ENCODE measurements at regions not wholly inside any gene's neighbourhood (a gene's known extent, or its start where the extent isn't known, plus 50 kb on each side); places are given as distances from the start of the nearest gene placed in this dataset.
A peak's percentile ranks its signal among the peaks of the same experiment; 100 is the strongest.

GRCh38 chr6:209432-210103, 82.7 kb upstream of the DUSP22 start:
- no peak for DNase-seq (ENCODE audit: low spot score)

- DNase-seq (ENCODE audit: low spot score), result no peak
Measured at GRCh38 chr6:210104-210456, 82.2 kb upstream of the DUSP22 start.

- no peak for DNase-seq (ENCODE audit: low spot score)
Measured at GRCh38 chr6:210778-211374, 81.4 kb upstream of the DUSP22 start.

GRCh38 chr6:211871-212497, 80.3 kb upstream of the DUSP22 start:
- DNase-seq (ENCODE audit: low spot score), result no peak

- no peak for DNase-seq (ENCODE audit: low spot score)
Measured at GRCh38 chr6:213284-213683, 79.0 kb upstream of the DUSP22 start.

GRCh38 chr6:214428-214827, 77.9 kb upstream of the DUSP22 start:
- no peak for DNase-seq (ENCODE audit: low spot score)

- peak; percentile 8 for DNase-seq (ENCODE audit: low spot score)
Measured at GRCh38 chr6:215335-216034, 76.8 kb upstream of the DUSP22 start.

- DNase-seq (ENCODE audit: low spot score), result peak; percentile 6
Measured at GRCh38 chr6:217048-217659, 75.1 kb upstream of the DUSP22 start.

GRCh38 chr6:218153-219018, 73.9 kb upstream of the DUSP22 start:
- no peak for DNase-seq (ENCODE audit: low spot score)

- DNase-seq (ENCODE audit: low spot score), result no peak
Measured at GRCh38 chr6:219019-219570, 73.2 kb upstream of the DUSP22 start.

- DNase-seq (ENCODE audit: low spot score), result no peak
Measured at GRCh38 chr6:219641-220198, 72.6 kb upstream of the DUSP22 start.

- no peak for DNase-seq (ENCODE audit: low spot score)
Measured at GRCh38 chr6:220312-220711, 72.0 kb upstream of the DUSP22 start.

- DNase-seq (ENCODE audit: low spot score), result no peak
Measured at GRCh38 chr6:220721-221475, 71.4 kb upstream of the DUSP22 start.

GRCh38 chr6:221531-222349, 70.5 kb upstream of the DUSP22 start:
- DNase-seq (ENCODE audit: low spot score), result no peak

- DNase-seq (ENCODE audit: low spot score), result no peak
Measured at GRCh38 chr6:222468-222867, 69.8 kb upstream of the DUSP22 start.

- DNase-seq (ENCODE audit: low spot score), result no peak
Measured at GRCh38 chr6:223136-223535, 69.2 kb upstream of the DUSP22 start.

- no peak for DNase-seq (ENCODE audit: low spot score)
Measured at GRCh38 chr6:223763-224162, 68.5 kb upstream of the DUSP22 start.

- no peak for DNase-seq (ENCODE audit: low spot score)
Measured at GRCh38 chr6:224350-224749, 67.9 kb upstream of the DUSP22 start.

GRCh38 chr6:225121-225721, 67.1 kb upstream of the DUSP22 start:
- DNase-seq (ENCODE audit: low spot score), result no peak

Measured in LoVo (cell line).